Bronchial epithelial cell (primary cell): ENCODE measurements at regions not wholly inside any gene's neighbourhood (a gene's known extent, or its start where the extent isn't known, plus 50 kb on each side); places are given as distances from the start of the nearest gene placed in this dataset.

Experiments used
- DNase-seq: peaks from one replicate; pipeline ENCODE4 v3.0.0-alpha.2; 2010; ENCODE audit warnings: low read depth
- FAIRE-seq: peaks from 2 replicates; lab custom pipeline; 2011; peaks lifted over from hg19 to GRCh38; lab: Jason Lieb, UNC
- H3K27me3 ChIP-seq: 2 replicates; pipeline ENCODE4 v1.5.1; 2011; ENCODE audit warnings: low read length; ENCODE audit not compliant: control insufficient read depth, insufficient read depth
- H3K36me3 ChIP-seq: 2 replicates; pipeline ENCODE4 v1.5.1; 2011; ENCODE audit warnings: low read length; ENCODE audit not compliant: control insufficient read depth, insufficient read depth
- H3K4me3 ChIP-seq: 2 replicates; pipeline ENCODE4 v1.5.1; 2011; ENCODE audit warnings: mild to moderate bottlenecking, low read depth, low read length, control low read depth
- TF ChIP-seq, protein P1 (sequence below): IDR thresholded peaks from 2 replicates; pipeline ENCODE4 v1.5.1; 2011; ENCODE audit warnings: mild to moderate bottlenecking, moderate library complexity, low read length, control low read depth, inconsistent platforms; ENCODE audit not compliant: insufficient read depth, severe bottlenecking

DNA sequence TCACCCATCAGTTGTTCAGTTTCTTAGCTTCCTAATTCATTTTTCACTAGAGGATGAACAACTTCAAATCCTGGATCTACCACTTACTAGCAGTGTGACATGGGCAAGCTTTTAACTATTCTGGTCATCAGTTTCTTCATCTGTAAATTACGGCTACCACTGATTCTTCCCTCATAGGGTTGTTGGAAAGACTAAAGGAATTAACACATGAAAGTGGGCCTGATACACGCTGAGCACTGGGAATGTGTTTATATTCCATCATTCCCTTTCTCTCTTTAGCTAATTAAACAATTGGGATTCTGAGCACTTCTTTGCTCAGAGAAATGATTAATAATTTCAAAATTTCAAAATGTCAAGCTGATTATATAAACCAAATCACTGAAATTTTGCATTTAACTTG, 862.3 kb upstream of the GCFC2 start:
- H3K36me3 ChIP-seq, result no peaks in the 10 kb centered on the region
- no peaks in the 10 kb centered on the region for H3K27me3 ChIP-seq
- no peak for FAIRE-seq
- no peak for DNase-seq
- TF ChIP-seq, protein P1, sequence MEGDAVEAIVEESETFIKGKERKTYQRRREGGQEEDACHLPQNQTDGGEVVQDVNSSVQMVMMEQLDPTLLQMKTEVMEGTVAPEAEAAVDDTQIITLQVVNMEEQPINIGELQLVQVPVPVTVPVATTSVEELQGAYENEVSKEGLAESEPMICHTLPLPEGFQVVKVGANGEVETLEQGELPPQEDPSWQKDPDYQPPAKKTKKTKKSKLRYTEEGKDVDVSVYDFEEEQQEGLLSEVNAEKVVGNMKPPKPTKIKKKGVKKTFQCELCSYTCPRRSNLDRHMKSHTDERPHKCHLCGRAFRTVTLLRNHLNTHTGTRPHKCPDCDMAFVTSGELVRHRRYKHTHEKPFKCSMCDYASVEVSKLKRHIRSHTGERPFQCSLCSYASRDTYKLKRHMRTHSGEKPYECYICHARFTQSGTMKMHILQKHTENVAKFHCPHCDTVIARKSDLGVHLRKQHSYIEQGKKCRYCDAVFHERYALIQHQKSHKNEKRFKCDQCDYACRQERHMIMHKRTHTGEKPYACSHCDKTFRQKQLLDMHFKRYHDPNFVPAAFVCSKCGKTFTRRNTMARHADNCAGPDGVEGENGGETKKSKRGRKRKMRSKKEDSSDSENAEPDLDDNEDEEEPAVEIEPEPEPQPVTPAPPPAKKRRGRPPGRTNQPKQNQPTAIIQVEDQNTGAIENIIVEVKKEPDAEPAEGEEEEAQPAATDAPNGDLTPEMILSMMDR, result no peak
- no peak overlapping the region for H3K4me3 ChIP-seq

DNA sequence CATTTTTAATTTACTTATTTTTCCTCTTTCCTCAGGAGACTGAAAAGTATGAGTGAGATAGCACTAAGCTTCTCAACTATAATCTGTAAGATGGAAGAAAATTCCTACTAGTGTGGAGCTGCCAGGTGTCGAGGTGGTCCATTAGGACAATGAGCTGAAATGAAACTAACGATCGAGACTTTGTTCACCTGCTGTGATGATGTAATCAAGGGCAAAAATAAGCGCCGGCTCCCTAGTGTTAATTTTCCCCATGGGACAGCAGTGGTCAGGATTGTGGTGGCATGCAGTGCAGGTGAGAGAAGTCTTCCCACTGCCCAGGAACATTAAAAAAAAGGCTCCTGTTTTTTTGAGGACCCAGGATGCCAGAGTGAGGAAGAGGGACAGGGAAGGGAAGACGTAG, 859.1 kb upstream of the GCFC2 start:
- DNase-seq (no peak), FAIRE-seq (no peak)
- no peaks in the 10 kb centered on the region for H3K36me3 ChIP-seq
- no peaks in the 10 kb centered on the region for H3K27me3 ChIP-seq
- TF ChIP-seq, protein P1, result no peak
- no peak overlapping the region for H3K4me3 ChIP-seq

DNA sequence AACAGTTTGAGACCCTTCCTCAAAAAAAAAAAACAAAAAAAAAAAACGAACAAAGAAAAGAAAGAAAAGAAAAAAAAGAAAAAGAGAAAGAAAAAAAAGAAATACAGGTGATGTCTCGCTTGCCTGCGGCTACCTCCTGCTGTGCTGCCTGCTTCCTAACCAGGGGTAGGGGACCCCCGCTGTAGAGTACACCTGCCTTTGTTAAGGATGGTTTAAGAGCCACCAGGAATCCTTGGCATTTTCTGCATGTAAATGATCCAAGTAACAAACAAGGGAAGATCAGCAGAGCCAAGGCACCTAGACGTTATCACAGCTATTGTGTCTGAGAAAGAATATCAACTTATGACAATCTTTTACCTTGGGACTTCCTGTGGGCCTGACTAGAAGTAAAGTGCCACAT, 856.8 kb upstream of the GCFC2 start:
- TF ChIP-seq, protein P1, result no peak
- FAIRE-seq (no peak), DNase-seq (no peak)
- Histone ChIP-seq H3K36me3 (no peaks in the 10 kb centered on the region), H3K4me3 (no peak overlapping the region), H3K27me3 (no peaks in the 10 kb centered on the region)

DNA sequence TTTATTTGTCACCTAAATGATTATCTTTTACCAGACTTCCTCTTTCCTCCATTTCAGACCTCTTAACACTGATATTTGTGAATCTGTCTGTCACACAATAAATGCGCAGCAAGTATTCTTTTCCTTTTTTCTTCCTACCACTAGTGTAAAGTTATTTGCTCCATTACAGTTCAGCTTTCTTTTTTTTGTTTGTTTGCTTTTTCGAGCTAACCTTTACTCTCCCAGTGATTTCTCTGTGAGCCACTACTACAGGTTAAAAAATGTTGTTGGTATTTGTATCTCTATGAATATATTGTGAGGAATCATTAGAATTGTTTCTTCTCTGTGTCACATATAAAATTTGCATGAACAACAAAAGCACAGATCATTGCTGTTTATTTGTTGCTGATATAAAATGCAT, 854.0 kb upstream of the GCFC2 start:
- Histone ChIP-seq H3K36me3 (no peaks in the 10 kb centered on the region), H3K27me3 (no peaks in the 10 kb centered on the region), H3K4me3 (no peak overlapping the region)
- no peak for FAIRE-seq
- TF ChIP-seq, protein P1, result no peak
- DNase-seq, result no peak

DNA sequence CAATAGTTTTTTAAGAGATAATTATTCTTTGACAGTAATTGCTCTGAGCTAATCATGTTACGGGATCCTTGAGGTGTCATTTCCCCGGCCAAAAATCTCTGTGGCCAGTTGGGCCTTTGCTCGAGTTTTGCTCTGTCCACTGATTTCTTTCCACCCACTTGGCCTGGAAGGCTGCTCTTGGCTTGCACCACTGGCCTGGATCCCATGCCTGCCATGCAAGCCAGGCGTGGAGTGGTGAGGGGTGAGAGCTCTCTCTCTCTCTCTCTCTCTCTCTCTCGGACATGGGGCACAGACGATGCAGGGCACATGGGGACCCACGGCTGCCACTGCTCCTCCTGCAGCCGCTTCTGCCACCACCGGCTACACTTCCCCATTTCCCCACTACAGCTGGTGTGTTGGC, 853.0 kb upstream of the GCFC2 start:
- Histone ChIP-seq H3K27me3 (no peaks in the 10 kb centered on the region), H3K36me3 (no peaks in the 10 kb centered on the region), H3K4me3 (no peak overlapping the region)
- FAIRE-seq (no peak), DNase-seq (no peak)
- TF ChIP-seq, protein P1, result no peak

DNA sequence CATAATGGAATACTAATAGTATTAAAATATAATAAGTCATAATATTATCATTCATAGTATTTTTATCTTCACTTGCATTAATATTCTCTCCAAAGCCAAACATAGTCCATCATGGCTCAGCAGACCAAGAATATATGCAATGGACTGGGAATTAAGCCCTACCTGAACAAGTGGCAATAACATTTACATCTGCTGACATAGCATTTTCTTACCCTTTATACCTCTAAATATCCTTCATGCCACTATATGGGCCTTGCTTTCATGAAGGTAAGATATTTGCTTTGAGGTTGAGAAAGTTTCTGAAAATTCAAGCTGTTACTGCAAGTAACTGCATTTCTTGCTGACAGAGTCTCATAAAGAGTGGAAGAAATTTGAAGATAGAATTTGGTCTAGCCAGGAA, 847.4 kb upstream of the GCFC2 start:
- DNase-seq, result no peak

More for the DNA sequence above, 847.4 kb upstream of the GCFC2 start:
- Histone ChIP-seq H3K36me3 (no peaks in the 10 kb centered on the region), H3K4me3 (no peak overlapping the region), H3K27me3 (no peaks in the 10 kb centered on the region)
- FAIRE-seq, result no peak
- TF ChIP-seq, protein P1, result no peak
